H1 (cell line): ENCODE measurements at regions not wholly inside any gene's neighbourhood (a gene's known extent, or its start where the extent isn't known, plus 50 kb on each side); places are given as distances from the start of the nearest gene placed in this dataset.

ENCODE experiments used
- CTCF ChIA-PET: fragments of 300-600 bp; sonication (Branson Sonifier 250); formaldehyde crosslinking; loops from one replicate; lab custom pipeline; 2021; ENCODE audit not compliant: partially characterized antibody; lab: Charles Lee
- POLR2A ChIA-PET: fragments of 300-600 bp; sonication (Branson Sonifier 250); formaldehyde crosslinking; loops from one replicate; lab custom pipeline; 2021; ENCODE audit warnings: inconsistent platforms; ENCODE audit not compliant: partially characterized antibody; lab: Charles Lee
- DNase-seq, 2 experiments: peaks; one replicate each; pipeline versions ENCODE4 v3.0.0 to v3.0.0-alpha.2; 2010 to 2022; ENCODE audit warnings: low spot score in 2 of 2, low read depth in 1 of 2, mixed read lengths in 1 of 2
- FAIRE-seq: peaks from 2 replicates; lab custom pipeline; 2011; peaks lifted over from hg19 to GRCh38; lab: Jason Lieb, UNC
- H2AFZ ChIP-seq: 2 replicates; pipeline ENCODE4 v1.8.1; 2012; ENCODE audit warnings: low read length, inconsistent platforms
- H2AK5ac ChIP-seq: 2 replicates; pipeline ENCODE4 v1.6.1; 2013; ENCODE audit warnings: low read depth, low read length
- H2BK120ac ChIP-seq: replicated peaks from 2 replicates; pipeline ENCODE3; 2013; ENCODE audit warnings: low read depth, low read length, inconsistent platforms
- H2BK12ac ChIP-seq: 2 replicates; pipeline ENCODE4 v1.6.1; 2013; ENCODE audit warnings: low read depth, low read length
- H2BK15ac ChIP-seq: 2 replicates; pipeline ENCODE4 v1.6.1; 2013; ENCODE audit warnings: low read length
- H2BK20ac ChIP-seq: 2 replicates; pipeline ENCODE4 v1.6.1; 2013; ENCODE audit warnings: low read length
- H2BK5ac ChIP-seq: 2 replicates; pipeline ENCODE4 v1.6.1; 2013; ENCODE audit warnings: low read depth, low read length
- H3K14ac ChIP-seq: 2 replicates; pipeline ENCODE4 v1.6.1; 2013; ENCODE audit warnings: inconsistent platforms; ENCODE audit not compliant: insufficient read length
- H3K18ac ChIP-seq: 2 replicates; pipeline ENCODE4 v1.6.1; 2013; ENCODE audit warnings: low read length; ENCODE audit errors: extremely low read depth
- H3K23ac ChIP-seq: 2 replicates; pipeline ENCODE4 v1.6.1; 2013; ENCODE audit warnings: inconsistent platforms; ENCODE audit not compliant: insufficient read length
- H3K23me2 ChIP-seq: 2 replicates; pipeline ENCODE4 v1.6.1; 2013; ENCODE audit warnings: low read depth, low read length
- H3K27ac ChIP-seq: 2 replicates; pipeline ENCODE4 v1.6.1; 2011; ENCODE audit warnings: low read depth, low read length, inconsistent platforms
- H3K27me3 ChIP-seq, 4 experiments: replicated peaks in 1 of 4; 1 replicate in 1 of 4; 2 replicates in 3 of 4; pipeline versions ENCODE4 v1.6.1 to v1.8.1; 2011 to 2013; ENCODE audit warnings: low read length in 3 of 4, mild to moderate bottlenecking in 3 of 4, inconsistent platforms in 2 of 4, mixed read lengths in 2 of 4, moderate library complexity in 1 of 4; ENCODE audit not compliant: control insufficient read depth in 3 of 4, insufficient read depth in 3 of 4; ENCODE audit errors: extremely low read depth in 1 of 4
- H3K36me3 ChIP-seq, 4 experiments: 2 replicates each; pipeline versions ENCODE4 v1.6.1 to v1.8.1; 2011 to 2013; ENCODE audit warnings: mild to moderate bottlenecking in 4 of 4, low read length in 3 of 4, moderate library complexity in 2 of 4, control low read depth in 1 of 4, inconsistent platforms in 1 of 4; ENCODE audit not compliant: insufficient read depth in 4 of 4, control insufficient read depth in 2 of 4
- H3K4ac ChIP-seq: replicated peaks from 2 replicates; pipeline ENCODE3; 2013; ENCODE audit warnings: low read length, low read depth, mixed read lengths, inconsistent platforms; ENCODE audit not compliant: insufficient read length
- H3K4me1 ChIP-seq, 4 experiments: replicated peaks in 1 of 4; 1 replicate in 1 of 4; 2 replicates in 3 of 4; pipeline versions ENCODE4 v1.6.1 to v1.8.1; 2011 to 2013; ENCODE audit warnings: low read length in 3 of 4, inconsistent platforms in 2 of 4, mixed read lengths in 1 of 4; ENCODE audit not compliant: insufficient read depth in 4 of 4, control insufficient read depth in 3 of 4
- H3K4me2 ChIP-seq, 2 experiments: 2 replicates each; pipeline versions ENCODE4 v1.6.1 to v1.8.1; 2011 to 2013; ENCODE audit warnings: low read depth in 2 of 2, low read length in 2 of 2, control low read depth in 1 of 2, inconsistent platforms in 1 of 2, mild to moderate bottlenecking in 1 of 2; ENCODE audit not compliant: insufficient read depth in 1 of 2
- H3K4me3 ChIP-seq, 4 experiments: fragments of 200-600, 300-600 bp in 1 of 4; sonication (generic), shearing (Covaris generic), sonication (Bioruptor Twin) in 1 of 4; 2 replicates each; pipeline versions ENCODE4 v1.5.1 to v1.8.1; 2011 to 2016; ENCODE audit warnings: low read length in 4 of 4, low read depth in 3 of 4, control low read depth in 2 of 4, inconsistent platforms in 2 of 4, mild to moderate bottlenecking in 2 of 4, mixed read lengths in 1 of 4, moderate library complexity in 1 of 4; ENCODE audit not compliant: insufficient read depth in 2 of 4; ENCODE audit errors: extremely low read depth in 1 of 4
- H3K56ac ChIP-seq: replicated peaks from 2 replicates; pipeline ENCODE3; 2013; ENCODE audit warnings: low read depth, mild to moderate bottlenecking, mixed read lengths, low read length, inconsistent platforms; ENCODE audit not compliant: insufficient read length
- H3K79me1 ChIP-seq: 2 replicates; pipeline ENCODE4 v1.6.1; 2013; ENCODE audit warnings: low read depth, low read length, control low read depth
- H3K79me2 ChIP-seq, 2 experiments: 2 replicates each; pipeline versions ENCODE4 v1.6.1 to v1.8.1; 2012 to 2013; ENCODE audit warnings: low read length in 2 of 2, mild to moderate bottlenecking in 2 of 2, inconsistent platforms in 1 of 2; ENCODE audit not compliant: insufficient read depth in 2 of 2, control insufficient read depth in 1 of 2
- H3K9ac ChIP-seq, 4 experiments: replicated peaks in 1 of 4; 1 replicate in 1 of 4; 2 replicates in 3 of 4; pipeline versions ENCODE4 v1.6.1 to v1.8.1; 2011 to 2013; ENCODE audit warnings: low read depth in 3 of 4, low read length in 3 of 4, control low read depth in 2 of 4, mild to moderate bottlenecking in 2 of 4, moderate library complexity in 2 of 4, inconsistent platforms in 1 of 4; ENCODE audit errors: extremely low read depth in 1 of 4
- H3K9me3 ChIP-seq, 2 experiments: 2 replicates each; pipeline versions ENCODE4 v1.6.1 to v1.8.1; 2012 to 2013; ENCODE audit warnings: mild to moderate bottlenecking in 2 of 2, moderate library complexity in 2 of 2, control low read depth in 1 of 2, inconsistent platforms in 1 of 2, low read depth in 1 of 2, low read length in 1 of 2, mixed read lengths in 1 of 2; ENCODE audit not compliant: insufficient read depth in 2 of 2
- H4K20me1 ChIP-seq, 2 experiments: replicated peaks in 1 of 2; 2 replicates each; pipeline versions ENCODE3 to v1.8.1; 2011 to 2013; ENCODE audit warnings: inconsistent platforms in 2 of 2, low read length in 2 of 2, mild to moderate bottlenecking in 1 of 2; ENCODE audit not compliant: insufficient read depth in 2 of 2, control insufficient read depth in 1 of 2
- H4K5ac ChIP-seq: 2 replicates; pipeline ENCODE4 v1.6.1; 2013; ENCODE audit warnings: low read length, low read depth, mixed read lengths, inconsistent platforms; ENCODE audit not compliant: insufficient read length
- H4K8ac ChIP-seq: 2 replicates; pipeline ENCODE4 v1.8.0; 2013; ENCODE audit warnings: mild to moderate bottlenecking, moderate library complexity, low read length, inconsistent platforms; ENCODE audit not compliant: insufficient read depth; ENCODE audit errors: extremely low read depth
- H4K91ac ChIP-seq: replicated peaks from 2 replicates; pipeline ENCODE3; 2013; ENCODE audit warnings: low read length, mixed read lengths, inconsistent platforms; ENCODE audit not compliant: insufficient read length
- CBX5 ChIP-seq: fragments of 300-800, 300-1000 bp; sonication (generic); IDR thresholded peaks from 2 replicates; pipeline ENCODE4 v1.7.1; 2016; ENCODE audit warnings: antibody characterized with exemption, low read length, low read depth
- CTBP2 ChIP-seq: IDR thresholded peaks from 2 replicates; pipeline ENCODE4 v1.7.0; 2011; ENCODE audit warnings: borderline replicate concordance, mild to moderate bottlenecking, moderate library complexity, mixed read lengths, low read length; ENCODE audit not compliant: insufficient read depth, insufficient read length
- CTCF ChIP-seq, 3 experiments: IDR thresholded peaks; 1 replicate in 2 of 3; 2 replicates in 1 of 3; pipeline versions ENCODE4 v1.5.1 to v1.6.1; 2011; ENCODE audit warnings: low read length in 3 of 3, mild to moderate bottlenecking in 3 of 3, inconsistent platforms in 2 of 3, low read depth in 1 of 3, moderate library complexity in 1 of 3; ENCODE audit not compliant: insufficient read depth in 1 of 3; ENCODE audit errors: control extremely low read depth in 1 of 3
- FOSL1 ChIP-seq: IDR thresholded peaks from 2 replicates; pipeline ENCODE4 v1.6.1; 2011; ENCODE audit warnings: mild to moderate bottlenecking, low read depth, low read length, moderate library complexity; ENCODE audit not compliant: insufficient read depth
- JUND ChIP-seq: IDR thresholded peaks from 2 replicates; pipeline ENCODE4 v1.6.1; 2011; ENCODE audit warnings: mild to moderate bottlenecking, improper control_type of control experiment, low read length
- KDM5A ChIP-seq: fragments of 200-600 bp; IDR thresholded peaks from 2 replicates; pipeline ENCODE4 v1.7.1; 2012; ENCODE audit warnings: mild to moderate bottlenecking, low read length, inconsistent platforms, mixed read lengths
- NANOG ChIP-seq: IDR thresholded peaks from 2 replicates; pipeline ENCODE4 v1.6.1; 2011; ENCODE audit warnings: low read length, low read depth, mild to moderate bottlenecking, inconsistent platforms; ENCODE audit not compliant: insufficient read depth, poor library complexity, severe bottlenecking
- POU5F1 ChIP-seq: IDR thresholded peaks from 2 replicates; pipeline ENCODE4 v1.6.1; 2011; ENCODE audit warnings: low read depth, mild to moderate bottlenecking, low read length, moderate library complexity
- SIX5 ChIP-seq: IDR thresholded peaks from 2 replicates; pipeline ENCODE4 v1.6.1; 2011; ENCODE audit warnings: mild to moderate bottlenecking, low read depth, low read length
- SP2 ChIP-seq: IDR thresholded peaks from 2 replicates; pipeline ENCODE4 v1.6.1; 2012; ENCODE audit warnings: mild to moderate bottlenecking, low read length, inconsistent platforms
- WGBS, 2 experiments: shearing (Covaris generic) in 1 of 2; methylation state at CpG; one replicate each; pipeline versions ENCODE4 v1.1.6 to v1.1.7; 2013 to 2015; ENCODE audit warnings: low lambda C conversion rate in 2 of 2, mixed read lengths in 2 of 2, inconsistent platforms in 1 of 2, low coverage in 1 of 2, missing lambda C conversion rate in 1 of 2; ENCODE audit not compliant: insufficient replicate concordance in 2 of 2, insufficient coverage in 1 of 2, insufficient read length in 1 of 2; ENCODE audit errors: extremely low coverage in 1 of 2, missing lambda C conversion rate in 1 of 2; 5-methylcytosine and 5-hydroxymethylcytosine counted together

- Histone ChIP-seq H3K79me1 (no peaks in the 10 kb centered on the region), H3K9me3 (0 out of 4 replicates have a peak, but pooled peaks cover 3 to 4% of the 10 kb centered on the region in 2 experiments), H3K27ac (no peak overlapping the region), H3K23ac (no peak overlapping the region), H2BK20ac (no peak overlapping the region), H3K9ac (no peak overlapping the region), H3K4me2 (no peak overlapping the region), H3K4me3 (no peak overlapping the region), H3K14ac (no peak overlapping the region), H3K27me3 (no peaks in the 10 kb centered on the region), H4K5ac (no peak overlapping the region), H2AK5ac (no peak overlapping the region), H2BK5ac (no peak overlapping the region), H3K4me1 (no peaks in the 10 kb centered on the region; a peak in 1 of 7 replicates), H4K8ac (no peak overlapping the region), H3K4ac (no peak overlapping the region), H3K56ac (no peak overlapping the region), H2BK12ac (no peak overlapping the region), H4K91ac (no peak overlapping the region), H2AFZ (no peak overlapping the region), H2BK120ac (no peak overlapping the region), H3K79me2 (no peaks in the 10 kb centered on the region), H3K18ac (no peak overlapping the region), H2BK15ac (no peak overlapping the region), H4K20me1 (no peaks in the 10 kb centered on the region), H3K36me3 (no peaks in the 10 kb centered on the region), H3K23me2 (no peaks in the 10 kb centered on the region)
- POLR2A ChIA-PET = no interaction called here
- DNase-seq = no peak
- CTCF ChIA-PET = interaction anchor here (1.1 kb wide), 1 partner anchor 22 kb away, joined by 3 read pairs; no protein-coding TSS in a partner anchor
- no peak for TF ChIP-seq CTCF (IDR thresholded peaks at IDR 0.05; ENCODE audit: control extremely low read depth in 1 of 3, insufficient read depth in 1 of 3, low read depth in 1 of 3, low read length in 3 of 3)
- TF ChIP-seq NANOG = no peak
- TF ChIP-seq CTBP2 = no peak
- no peak for TF ChIP-seq SP2
- no peak for TF ChIP-seq FOSL1
- no peak for TF ChIP-seq SIX5
- no peak for TF ChIP-seq KDM5A
- TF ChIP-seq CBX5 = no peak
- no peak for TF ChIP-seq JUND
- TF ChIP-seq POU5F1 = no peak
- no peak for FAIRE-seq
- WGBS, 2 experiments = 92 to 100% methylated on average over 1 to 9 of the region's 9 CpGs
Observed at GRCh38 chr15:69679623-69680228, 227.1 kb downstream of the RPLP1 start.
